Left colon (tissue), 2 donors: ENCODE measurements at regions not wholly inside any gene's neighbourhood (a gene's known extent, or its start where the extent isn't known, plus 50 kb on each side); places are given as distances from the start of the nearest gene placed in this dataset.
"Not testable (repeated sequence)": the region's sequence is repeated elsewhere in the genome, so short reads cannot be mapped to it uniquely, and the experiment has no call there.

Experiments used
- ATAC-seq: fragments of 200-7000 bp; cut with Tn5 transposase; one replicate; pipeline ENCODE4 v1.9.1; 2020; ENCODE audit warnings: mild to moderate bottlenecking, moderate library complexity
- DNase-seq, 2 donors: peaks; one replicate each; pipeline ENCODE4 v3.0.0-alpha.2; 2020
- intact Hi-C, 2 donors: fragments of 100-400 bp; cut with DNase I in 1 of 2; cut with micrococcal nuclease in 1 of 2; formaldehyde crosslinking; loops; one replicate each; pipeline versions ENCODE4 v1.11.2 to v1.14.0; 2022; cut with DNase I, micrococcal nuclease
- donor health status: DM: no; HTN: no; CAD: no.
- donor health status: DM: yes; HTN: yes; CAD: no.

DNA sequence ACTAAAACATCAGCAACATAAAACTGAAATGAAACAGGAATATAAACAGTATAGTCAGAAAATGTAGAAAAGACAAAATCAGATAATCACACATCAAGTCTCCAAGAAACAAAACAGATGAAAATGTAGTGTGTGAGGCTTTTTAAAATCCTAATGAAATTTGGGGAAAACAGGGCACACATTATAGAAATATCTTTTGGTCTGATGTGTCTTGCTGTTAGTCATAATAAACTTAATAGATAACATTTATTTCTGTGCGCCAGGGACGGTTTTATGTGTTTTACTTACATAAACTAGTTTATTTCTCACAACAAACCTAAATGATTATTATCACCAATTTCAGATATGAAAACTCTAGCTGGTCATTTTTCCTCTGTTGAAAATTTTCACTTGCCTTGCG, 293.9 kb upstream of the GATB start:
- ATAC-seq (no peak), DNase-seq (no peak)
- intact Hi-C loops = no loop called here

DNA sequence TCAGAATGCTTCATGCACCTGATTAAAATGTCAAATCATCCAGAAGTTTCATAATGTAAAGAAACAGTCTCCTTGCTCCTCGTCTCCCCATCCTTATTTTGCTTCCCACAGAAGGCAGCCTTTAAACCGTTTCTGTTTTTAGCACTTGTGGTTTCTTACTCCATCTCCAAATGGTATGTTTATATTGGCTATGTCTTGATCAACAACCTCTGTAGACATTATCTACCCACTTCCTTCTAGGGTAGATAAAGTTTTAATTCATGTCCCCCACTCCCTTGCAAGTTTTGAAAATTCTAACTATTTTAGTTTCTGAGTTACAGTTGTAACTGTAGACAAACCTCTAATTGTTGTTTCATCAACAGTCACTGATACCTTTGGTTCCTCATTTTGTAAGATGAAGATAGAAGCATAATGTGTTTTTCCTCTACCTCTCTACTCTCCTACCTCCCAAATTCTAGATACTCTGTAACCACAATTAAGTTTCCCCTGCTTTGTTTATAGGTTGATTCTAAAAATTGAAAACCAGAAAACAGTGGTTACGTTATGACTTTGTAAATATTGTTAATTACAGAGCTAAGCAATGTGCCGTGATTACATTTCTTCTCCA, 291.7 kb upstream of the GATB start:
- ATAC-seq = no peak
- no peak for DNase-seq
- intact Hi-C loops = no loop called here

DNA sequence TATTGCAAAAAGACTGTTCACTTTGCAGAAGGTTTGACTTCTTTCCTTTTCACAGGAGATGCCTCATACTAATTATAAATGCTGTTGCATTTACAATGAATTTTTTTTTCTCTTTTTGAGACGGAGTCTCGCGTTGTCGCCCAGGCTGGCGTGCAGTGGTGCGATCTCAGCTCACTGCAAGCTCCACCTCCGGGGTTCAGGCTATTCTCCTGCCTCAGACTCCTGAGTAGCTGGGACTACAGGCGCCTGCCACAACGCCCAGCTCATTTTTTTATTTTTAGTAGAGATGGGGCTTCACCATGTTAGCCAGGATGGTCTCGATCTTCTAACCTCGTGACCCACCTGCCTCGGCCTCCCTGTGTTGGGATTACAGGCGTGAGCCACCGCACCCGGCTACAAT, 290.5 kb upstream of the GATB start:
- DNase-seq, ATAC-seq, intact Hi-C loops: not testable (repeated sequence)

DNA sequence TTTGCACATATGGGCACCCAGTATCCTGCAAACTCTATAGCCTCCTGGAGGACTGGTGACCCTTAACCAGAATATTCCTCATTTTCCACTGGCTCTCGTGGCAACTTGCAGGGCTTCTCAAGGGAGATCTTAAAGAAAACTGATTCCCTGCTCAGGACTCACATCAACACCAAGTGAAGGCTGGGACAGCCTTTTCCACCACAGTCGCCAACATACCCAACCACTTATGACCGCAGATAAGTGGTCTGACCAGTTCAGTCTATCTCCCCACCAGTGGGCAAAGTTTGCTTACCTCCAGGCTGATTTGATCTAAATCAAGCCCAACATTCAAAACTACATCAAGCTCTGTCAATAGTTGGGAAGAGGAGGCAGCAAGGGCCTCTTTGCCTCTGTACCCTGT, 289.3 kb upstream of the GATB start:
- intact Hi-C loops = no loop called here
- no peak for ATAC-seq
- no peak for DNase-seq

DNA sequence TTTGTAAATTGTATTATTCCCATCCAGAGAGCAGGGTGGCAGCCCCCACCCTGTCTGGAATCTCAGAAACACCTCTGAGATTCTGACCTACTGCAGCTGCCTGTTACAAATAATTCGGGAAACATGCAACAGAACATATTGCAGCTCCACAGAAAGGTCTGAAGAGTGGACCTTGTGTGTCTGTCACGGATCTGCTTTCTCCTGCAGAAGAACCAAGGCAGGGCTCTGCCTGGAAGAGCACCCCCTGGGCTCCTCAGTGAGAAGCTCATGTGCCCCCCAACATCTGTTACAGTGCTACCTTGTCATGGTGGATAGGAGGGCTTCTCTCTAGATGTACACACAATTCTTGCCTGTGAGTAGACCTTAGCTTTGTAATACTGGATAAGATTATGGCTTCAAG, 286.6 kb upstream of the GATB start:
- DNase-seq (no peak), ATAC-seq (no peak)
- intact Hi-C loops = no loop called here

DNA sequence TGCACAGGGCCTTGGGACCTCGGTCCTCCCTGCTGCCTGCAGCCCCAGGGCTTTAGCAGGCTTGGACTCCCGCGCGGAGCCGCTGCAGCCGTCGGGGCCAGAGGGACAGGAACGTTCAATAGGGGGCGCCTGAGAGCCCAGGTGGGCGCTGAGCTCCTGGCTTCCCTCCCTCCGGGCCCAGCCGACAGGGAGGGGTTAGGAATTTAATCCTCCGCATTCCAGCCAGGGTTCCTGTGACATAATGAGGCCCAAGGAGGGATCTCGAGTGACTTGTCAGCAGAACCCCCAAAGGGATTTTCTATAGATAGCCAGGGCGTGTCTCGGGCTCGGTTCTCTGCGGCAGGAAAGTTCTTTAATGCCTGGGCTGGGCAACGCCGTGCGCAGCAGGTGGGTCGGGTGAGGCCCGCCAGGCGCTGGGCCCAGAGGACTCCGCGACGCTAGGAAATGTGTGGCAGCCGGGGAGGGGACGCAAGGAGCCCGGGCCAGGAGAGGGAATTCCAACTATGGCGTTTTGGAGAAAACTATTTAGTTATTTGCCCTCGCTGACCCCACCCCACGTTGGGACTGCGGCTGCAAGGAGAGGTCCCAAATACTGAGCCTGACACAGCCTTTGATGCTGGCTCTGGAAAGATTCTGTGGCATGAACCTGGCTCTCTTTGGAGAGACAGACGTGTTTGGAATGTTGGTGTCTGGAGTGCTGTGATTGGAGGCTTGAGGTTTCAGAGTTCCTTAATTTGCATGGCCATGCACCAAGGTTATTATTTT, 285.2 kb upstream of the GATB start:
- intact Hi-C loops = no loop called here
- DNase-seq = peak in 1 of 2 donors; percentile 56

DNA sequence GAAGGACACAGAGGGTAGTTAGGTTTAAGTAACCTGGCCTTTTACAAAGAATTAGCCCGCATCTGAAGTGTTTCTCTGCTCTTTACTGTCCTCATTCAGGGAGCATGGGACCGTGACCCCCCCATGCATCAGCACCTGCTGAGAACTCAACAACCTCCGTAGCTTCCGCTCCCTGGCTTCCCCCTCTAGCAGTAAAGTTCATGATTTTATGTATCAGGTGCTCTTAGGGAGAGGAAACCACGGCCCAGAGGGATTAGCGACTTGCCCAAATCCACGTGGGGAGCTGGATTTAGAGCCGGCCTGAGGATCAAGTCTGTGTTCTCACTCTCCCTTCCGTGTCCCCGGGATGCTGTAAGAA, 284.6 kb upstream of the GATB start:
- intact Hi-C loops = no loop called here

More for the DNA sequence above, 285.2 kb upstream of the GATB start:
- ATAC-seq = peak; percentile 87

DNA sequence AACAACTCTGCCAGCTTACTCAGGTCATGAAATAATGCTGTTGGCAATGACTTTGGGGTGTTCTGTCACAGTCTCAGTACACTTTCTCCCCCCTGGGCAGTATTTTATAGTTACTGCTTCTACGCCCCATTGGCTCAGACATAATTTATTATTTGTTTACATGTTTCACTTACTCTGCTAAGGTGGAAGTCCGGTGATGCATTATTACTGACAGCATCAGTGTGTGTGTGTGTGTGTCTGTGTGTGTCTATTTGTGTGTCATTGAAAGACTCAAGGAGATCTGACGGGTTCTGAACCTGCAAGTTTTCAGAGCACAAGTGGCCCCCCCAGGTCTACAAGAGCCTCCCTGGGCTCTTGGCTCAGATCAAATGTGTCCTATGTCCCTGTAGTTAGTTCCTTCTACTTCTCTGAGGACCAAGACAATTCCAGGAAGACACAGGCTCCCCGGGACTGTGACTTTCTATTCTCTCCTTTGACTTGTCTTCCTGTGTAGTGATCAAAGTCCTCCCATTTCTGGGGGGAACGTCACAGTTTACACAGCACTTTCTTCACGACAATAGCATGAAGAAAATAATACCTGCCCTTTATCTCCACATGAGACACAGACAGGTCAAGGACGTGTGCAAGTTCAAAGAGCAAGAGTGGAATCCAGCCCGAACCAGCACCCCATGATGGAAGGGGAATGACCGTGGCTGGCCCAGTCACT, 283.7 kb upstream of the GATB start:
- no peak for DNase-seq
- peak; percentile 27 for ATAC-seq
- intact Hi-C loops = no loop called here

More for the DNA sequence above, 284.6 kb upstream of the GATB start:
- ATAC-seq (no peak), DNase-seq (no peak)

DNA sequence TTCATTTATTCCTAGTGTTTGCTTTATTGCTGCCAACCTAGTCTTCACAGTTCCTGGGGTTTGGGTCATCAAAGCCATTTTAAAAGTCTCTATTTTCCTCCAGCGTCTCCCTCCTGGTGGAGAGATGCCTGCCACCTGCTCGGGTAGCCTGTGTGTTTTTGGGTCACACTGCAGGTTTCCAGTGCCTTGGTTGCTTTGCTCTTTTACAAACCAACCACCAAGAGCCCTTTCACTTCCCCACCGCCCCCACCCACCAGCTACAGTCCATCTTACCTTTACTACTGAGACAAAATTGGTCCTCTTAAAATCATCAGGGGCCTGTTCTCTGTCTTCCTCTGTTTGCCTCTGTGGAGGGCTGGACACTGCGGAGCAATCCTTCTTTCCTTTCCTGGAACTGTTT, 280.5 kb upstream of the GATB start:
- intact Hi-C loops = no loop called here
- ATAC-seq (no peak), DNase-seq (no peak)

DNA sequence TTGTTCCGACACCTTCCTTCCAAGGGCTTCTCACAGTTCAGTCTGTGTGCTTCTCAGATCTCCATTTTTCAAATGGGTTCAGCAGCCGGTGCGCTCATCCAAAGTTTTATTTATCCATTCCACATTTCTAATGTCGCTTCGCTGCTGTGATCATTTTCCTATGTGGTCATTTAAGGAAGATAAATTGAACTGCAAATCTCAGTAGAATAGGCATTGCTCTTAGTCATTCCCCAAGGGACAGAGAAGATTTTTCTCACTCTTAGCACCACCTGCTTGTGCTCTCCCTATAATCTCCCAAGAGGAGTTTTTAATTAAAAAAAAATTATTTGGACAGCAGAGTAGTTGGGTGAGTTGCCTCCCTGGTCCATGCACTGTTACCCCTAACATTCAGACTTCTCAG, 278.9 kb upstream of the GATB start:
- intact Hi-C loops = no loop called here
- no peak for ATAC-seq
- no peak for DNase-seq

DNA sequence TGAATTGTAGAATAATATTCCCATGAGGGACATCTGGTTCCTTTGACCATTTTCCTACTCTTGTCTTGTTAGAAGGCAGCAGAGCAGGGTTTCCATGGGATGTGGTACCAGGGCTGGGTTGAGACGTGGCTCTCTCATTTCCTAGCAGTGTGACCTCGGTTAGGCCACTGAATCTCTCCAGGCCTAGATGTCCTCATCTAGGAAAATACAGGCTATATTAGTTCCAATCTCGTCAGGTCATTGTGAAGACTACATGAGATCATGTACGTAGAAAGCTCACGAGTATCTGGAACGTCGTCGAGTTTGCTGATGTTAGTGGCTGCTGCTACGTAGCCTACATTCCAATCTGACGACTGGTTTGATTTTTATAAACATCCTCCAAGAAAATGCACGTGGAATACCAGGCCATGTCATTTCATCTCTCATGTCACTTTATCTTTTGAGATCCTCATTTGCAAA, 278.2 kb upstream of the GATB start:
- DNase-seq = no peak
- intact Hi-C loops = no loop called here
- ATAC-seq = no peak

DNA sequence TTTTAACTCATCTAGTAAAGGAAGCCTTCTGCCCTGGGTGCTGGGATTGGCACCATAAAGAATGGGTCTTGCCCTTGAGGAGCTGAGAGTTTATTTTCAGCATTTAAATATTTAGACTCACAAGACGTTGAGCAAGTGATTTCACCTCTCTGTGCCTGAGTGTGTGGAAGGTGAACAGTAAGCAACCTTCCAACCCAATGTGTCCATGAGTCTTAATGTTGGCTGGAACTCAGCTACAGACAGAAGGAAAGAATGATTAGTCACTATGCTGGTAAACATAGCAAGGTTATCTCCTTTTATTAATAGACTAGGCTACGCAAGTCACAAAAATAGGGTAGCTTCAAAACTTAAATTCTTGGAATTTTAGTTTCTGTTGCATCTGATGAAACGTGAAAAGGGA, 277.4 kb upstream of the GATB start:
- ATAC-seq (no peak), DNase-seq (no peak)
- intact Hi-C loops = no loop called here

DNA sequence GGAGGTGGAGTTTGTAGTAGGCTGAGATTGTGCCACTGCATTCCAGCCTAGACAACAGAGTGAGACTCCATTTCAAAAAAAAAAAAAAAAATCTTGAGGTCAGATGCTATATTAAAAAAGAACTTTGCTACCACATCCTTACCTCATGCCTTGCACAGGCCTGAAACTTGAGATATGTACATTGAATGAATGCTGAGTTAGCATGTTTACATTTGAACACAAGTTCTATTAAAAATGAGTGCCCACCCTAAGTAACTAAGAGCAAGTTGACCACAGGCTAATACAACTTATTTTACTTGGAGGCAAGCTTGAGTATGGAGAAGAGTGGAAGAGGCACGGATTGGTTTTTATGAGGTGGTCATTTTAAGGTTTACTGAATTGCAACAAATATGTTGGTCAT, 276.6 kb upstream of the GATB start:
- ATAC-seq = no peak
- intact Hi-C loops = no loop called here
- no peak for DNase-seq

DNA sequence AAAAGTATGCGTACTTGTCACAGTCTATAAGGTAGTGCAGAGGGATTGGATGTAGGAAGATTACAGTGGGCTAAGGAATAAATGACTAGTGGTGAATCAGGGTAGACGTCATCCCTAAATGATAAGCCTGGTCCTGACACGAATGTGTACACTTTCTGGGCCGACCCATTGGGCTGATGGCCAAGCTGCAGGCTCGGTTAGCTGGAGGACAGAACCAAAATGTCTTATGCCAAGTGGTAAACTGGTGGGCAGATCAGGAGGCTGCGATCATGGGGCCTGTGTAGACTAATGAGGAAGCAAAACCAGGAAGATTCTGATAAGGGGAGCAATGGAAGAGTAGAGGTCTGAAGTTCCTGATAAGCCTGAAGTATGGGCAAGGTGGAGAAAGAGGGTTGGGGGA, 272.8 kb upstream of the GATB start:
- intact Hi-C loops = no loop called here
- no peak for ATAC-seq
- DNase-seq = no peak

DNA sequence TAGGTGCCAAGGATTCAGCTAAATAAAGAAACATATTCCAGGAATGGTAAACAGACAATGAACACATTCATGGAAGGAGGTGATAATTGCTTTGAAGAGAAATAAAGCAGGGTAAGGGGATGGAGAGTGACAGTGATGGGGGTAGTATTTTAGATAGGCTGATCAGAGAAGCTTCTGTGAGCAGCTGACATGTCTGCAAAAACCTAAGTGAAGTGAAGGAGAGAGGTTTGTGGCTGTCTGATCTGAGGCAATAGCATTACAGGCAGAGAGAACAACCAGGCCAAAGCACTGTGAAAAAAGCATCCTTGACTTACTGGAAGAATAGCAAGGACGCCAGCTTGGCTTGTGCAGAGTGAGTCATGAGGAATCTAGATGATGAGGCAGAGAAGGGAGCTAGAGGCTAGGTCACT, 271.9 kb upstream of the GATB start:
- intact Hi-C loops = no loop called here
- no peak for DNase-seq
- ATAC-seq = no peak

DNA sequence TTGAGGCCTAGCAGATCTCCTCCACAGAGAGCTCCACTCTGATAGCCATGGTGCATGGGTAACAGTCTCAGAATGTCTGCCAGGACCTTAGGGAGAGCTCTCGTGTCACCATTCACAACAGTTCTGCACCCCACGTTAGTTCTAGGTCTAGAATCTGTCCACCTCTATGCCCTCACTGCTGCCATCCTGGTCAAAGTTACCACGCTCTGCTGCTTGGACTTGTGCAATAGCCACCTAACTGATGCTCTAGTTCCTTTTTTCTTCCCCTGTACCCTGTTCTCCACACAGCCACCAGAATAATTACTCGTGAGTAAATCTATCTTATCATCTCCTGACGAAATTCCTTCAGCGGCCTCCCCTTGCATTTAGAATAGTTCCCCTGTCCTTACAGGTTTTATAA, 268.8 kb upstream of the GATB start:
- ATAC-seq (no peak), DNase-seq (no peak)
- intact Hi-C loops = no loop called here

DNA sequence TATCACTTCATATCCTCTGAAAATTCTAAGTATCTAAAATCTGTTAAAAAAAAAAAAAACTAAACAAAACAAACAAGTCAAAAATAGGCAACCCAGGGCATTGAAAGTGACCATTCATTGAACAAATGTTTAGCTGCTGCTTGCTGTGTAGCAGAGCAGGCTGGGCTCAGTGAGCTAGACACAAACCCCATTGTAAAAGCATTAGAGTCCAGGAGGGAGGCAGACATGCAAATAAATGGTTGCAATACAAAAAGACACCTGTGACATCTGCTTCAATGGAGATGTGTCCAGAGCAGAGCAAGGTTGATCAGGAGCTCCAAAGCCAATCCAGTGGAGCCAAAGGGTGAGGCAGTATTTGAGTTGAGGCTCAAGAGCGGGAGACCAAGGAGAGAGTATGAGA, 267.3 kb upstream of the GATB start:
- DNase-seq (no peak), ATAC-seq (no peak)
- intact Hi-C loops = no loop called here

DNA sequence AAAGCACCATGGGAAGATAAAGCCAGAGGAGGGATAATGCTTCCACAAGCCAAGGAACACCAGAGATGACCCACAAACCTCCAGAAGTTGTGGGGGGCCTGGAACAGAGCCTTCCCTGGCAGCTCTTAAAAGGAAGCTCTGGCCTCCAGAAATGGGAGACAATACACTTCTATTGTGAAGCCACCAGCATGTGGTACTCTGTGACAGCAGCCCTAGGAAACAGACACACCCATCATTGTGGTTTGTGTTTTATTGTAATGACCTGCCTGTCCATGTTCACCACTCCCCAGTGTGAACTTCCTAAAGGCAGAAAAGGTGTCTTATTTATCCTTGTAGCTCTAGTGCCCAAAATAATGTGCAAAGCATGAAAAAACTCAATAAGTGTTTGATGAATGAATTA, 264.1 kb upstream of the GATB start:
- DNase-seq = no peak

DNA sequence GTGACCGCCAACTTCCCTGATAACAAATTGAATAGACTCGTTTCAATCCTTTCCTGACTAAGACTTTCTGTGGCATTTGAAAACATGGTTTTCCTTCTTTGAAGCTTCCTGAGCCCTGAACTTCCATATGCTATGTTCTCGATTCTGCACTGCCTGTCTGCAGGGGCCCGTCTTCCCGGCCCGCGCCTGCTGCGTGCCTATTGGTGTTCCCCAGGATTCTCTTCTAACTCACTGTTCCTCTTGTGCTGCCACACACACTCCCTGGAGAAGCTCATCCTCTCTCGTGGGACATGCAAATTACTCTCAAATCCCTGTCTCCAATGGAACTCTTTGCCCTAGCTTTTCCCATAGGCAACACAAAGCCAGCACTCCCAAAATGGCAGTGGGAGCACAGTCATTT, 262.9 kb upstream of the GATB start:
- intact Hi-C loops = no loop called here
- no peak for DNase-seq
- no peak for ATAC-seq

More for the DNA sequence above, 264.1 kb upstream of the GATB start:
- intact Hi-C loops = no loop called here
- ATAC-seq = peak; percentile 87

DNA sequence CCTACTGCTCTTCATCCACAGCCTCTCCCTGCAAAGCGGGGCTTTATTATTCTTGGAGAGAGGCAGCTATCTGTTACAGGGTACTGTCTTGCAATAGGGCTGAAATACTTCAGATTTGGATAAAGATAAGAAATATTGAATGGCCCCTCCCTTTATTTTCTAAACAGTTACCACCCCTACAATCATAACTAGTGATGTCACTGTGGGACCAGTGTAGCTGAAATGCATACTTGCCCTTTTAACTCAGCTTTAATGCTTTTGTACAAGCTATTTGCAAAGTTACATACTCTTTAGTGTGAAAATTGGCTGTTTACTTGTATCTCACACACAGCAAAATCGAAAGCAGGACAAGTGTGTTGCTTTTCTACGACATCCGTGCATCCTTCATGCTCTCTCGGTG, 261.7 kb upstream of the GATB start:
- no peak for ATAC-seq
- intact Hi-C loops = no loop called here

More for the DNA sequence above, 261.7 kb upstream of the GATB start:
- no peak for DNase-seq
